ENCODE measurements at regions not wholly inside any gene's neighbourhood (a gene's known extent, or its start where the extent isn't known, plus 50 kb on each side); places are given as distances from the start of the nearest gene placed in this dataset.
A peak's percentile ranks its signal among the peaks of the same experiment; 100 is the strongest.

DNA sequence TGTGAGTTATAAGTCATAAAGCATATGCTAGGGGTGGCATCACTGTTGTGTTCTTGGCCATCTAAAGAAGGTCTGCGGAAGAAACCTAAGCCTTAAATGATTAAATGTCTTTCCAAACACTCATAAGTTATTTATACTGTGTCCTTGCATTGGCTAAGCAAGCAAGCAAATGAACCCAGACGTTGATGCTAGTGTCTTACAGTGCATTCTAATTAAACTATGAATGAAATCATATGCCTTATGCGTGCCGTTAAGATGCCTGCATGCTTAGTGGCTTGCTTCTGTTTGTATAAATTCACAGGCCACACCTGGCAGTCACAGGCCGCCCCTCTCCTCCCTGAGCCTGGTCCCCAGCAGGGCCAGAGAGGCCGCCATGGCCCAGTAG is 49.9 kb downstream of the RIN2 start:
- no peak for DNase-seq

DNA sequence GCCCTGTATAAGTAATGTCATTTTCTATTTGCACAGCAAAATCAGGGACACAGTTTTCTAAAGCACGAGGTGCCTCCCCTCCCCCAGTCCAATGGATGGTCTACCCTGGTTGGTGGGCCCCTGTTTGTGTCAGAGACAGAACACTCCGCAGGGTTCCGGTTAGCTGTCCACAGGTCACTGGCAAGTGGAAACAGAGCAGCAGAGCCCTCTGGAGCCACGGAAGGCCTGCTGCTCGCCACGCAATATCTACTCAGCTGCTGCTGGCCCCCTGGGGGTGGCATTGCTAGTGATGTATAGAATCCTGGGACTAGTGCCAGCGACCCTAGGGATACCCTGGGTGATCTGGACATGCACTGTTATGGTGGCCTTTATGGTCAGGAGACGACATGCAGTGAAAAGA is 50.4 kb downstream of the RIN2 start:
- DNase-seq = no peak

DNA sequence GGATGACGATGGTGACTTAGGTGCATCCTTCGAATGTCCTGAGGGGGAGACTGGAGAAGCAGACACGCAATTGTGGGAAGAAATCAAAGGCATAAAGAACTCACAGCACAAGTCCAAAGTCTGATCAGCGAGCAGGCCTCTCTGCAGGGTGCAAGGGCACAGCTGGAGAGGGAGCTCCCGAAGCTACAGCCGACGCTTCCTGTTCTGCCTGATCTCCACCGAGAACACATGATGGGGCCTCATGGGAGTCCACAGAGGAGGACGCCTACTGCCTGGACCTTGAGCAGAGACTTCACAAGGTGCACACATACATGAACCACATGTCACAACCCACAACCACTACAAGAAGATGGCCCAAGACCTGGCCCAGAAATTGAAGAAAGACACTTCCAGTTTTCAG is 51.4 kb downstream of the RIN2 start:
- no peak for DNase-seq

DNA sequence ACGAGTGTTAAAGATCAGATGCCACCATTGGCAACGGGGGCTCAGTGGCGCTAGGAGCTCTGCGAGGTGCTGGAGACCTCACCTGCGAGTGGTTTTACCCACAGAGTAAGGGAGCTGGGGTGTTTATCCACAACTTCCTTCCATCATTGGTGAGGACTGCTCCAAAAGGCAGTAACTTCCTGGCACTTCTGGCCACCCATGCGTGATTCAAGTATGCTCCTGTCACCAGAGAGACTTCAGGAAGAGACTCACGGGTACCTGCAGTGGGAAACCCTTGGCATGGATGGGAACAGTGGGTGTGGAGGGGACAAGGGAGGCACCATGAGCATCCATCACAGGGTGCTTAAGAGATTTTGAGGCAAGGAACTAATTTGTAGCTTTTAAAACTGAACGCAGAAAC is 53.2 kb downstream of the RIN2 start:
- DNase-seq = no peak

DNA sequence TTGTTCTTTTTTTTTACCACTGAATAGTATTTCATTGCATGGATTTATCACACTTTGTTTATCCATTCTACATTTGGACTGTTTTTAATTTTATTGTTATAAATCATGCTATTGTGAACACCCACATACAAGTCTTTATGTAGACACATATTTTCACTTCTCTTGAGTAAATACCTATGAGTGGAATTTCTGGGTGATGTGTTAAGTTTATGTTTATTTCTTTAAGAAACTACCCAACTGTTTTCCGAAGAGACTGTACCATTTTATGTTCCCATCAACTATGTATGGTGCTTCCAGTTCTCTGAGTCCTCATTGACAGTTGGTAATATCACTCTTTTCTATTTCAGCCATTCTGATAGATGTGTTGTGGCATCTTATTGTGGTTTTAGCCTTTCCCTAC is 54.0 kb downstream of the RIN2 start:
- peak; percentile 23 for DNase-seq

DNA sequence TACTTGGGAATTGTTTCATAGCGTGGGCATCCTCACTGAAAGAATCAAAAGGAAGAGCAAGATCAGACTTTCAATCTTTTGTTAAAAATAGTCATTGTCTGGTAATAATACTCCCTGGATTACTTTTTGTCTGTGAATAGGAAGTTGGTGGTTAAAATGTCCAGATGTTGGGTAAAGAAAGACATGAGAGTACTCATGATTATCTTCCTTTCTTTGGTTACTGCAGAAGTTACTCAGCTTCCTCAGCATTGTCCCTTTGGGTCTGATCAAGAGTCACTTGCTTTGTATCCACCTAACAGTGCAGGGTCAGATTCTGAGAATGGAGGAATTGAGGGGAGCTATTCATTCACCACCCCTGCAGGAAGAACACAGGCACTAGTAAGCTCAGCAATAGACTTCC is 54.6 kb downstream of the RIN2 start:
- DNase-seq = no peak

DNA sequence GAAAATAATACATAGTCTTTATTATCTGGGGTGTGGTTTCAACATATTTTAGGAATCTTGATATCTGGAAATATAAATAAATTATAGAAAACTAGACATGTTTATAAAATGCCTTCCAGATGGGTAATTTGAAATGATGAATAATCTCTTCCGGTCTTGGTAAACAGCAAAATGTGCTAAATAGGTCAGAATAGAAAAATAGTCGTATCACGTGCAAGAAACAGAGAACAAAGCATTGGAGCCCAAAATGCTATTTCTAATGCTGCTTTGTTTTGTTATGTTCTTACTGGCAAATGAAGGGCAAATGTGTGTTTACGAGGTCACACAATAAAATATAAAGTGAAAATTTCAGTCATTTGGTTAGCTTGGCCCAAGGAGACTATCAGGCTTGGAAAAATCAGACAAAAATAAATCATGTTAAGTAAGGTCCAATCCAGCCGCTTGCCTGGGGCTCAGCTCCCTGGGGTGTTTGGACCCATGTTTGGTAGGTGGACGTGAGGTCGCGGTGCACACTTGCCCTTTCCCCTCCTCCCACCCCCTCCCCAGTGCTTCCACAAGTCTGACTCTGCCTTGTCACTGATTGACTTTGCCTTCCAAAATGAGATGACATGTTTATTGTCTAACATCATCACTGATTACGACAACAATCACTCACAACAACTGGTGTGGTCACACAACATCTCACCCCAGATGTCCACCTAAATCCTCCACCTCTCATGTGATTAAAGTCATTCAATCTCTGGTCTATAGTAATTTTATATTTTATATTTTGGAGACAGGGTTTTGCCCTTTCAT is 56.0 kb downstream of the RIN2 start:
- peak; percentile 42 for DNase-seq

DNA sequence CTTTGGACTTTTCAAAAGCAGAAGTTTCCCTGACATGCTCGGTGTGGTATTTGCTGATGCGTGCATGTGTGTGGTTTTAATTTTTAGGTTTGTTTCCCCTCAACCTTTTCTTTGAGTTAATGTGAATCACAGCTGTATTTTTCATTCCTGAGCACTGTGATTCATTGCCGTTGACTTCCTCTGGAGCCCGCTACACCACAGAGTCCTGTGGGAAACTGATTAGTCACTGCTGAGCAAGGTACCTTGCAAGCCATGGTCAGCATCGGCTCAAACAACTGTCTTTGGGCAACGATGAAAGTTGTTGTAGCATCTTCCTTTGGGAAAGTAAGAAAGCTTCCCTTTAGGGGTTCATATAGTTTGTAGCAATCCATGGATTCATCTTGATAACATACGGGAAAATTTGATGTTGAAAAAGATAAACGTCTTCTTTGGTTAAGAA is 57.5 kb downstream of the RIN2 start:
- peak; percentile 98 for DNase-seq

DNA sequence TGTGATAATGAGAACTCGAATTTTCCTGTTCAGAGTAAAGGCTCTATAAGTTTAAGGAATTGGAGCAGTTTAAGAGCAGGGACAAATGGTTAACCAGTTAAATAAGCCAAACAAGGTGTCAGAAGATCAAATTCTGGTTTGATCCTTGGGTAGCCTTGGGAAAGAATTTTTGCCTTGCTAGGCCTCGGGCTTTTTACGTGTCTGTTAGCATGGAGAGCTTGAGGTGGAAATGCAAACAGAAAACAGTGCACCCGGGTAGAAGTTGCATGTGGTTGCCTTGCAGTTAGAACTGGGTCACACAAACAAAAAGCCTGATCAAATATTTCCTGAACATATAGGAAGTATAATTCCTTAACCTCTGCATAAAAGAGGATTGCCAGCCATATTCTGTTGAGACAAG is 58.3 kb downstream of the RIN2 start:
- DNase-seq = no peak

DNA sequence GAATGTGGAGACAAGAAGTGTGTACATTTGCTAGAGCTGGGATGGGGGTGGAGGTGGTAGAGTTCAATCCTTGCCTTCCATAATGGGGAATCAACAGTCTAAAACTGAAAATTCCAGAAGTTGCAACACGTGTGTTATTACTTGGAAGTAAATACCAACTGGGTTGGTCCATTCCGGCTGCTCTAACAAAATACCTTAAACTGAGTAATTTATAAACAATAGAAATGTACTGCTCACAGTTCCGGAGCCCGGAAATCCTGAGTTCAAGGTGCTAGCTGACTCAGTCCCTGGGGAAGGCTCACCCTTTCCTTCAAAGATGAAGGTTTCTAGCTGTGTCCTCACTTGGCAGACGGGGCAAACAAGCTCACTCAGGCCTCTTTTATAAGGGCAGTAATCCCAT is 59.0 kb downstream of the RIN2 start:
- DNase-seq = peak; percentile 44

DNA sequence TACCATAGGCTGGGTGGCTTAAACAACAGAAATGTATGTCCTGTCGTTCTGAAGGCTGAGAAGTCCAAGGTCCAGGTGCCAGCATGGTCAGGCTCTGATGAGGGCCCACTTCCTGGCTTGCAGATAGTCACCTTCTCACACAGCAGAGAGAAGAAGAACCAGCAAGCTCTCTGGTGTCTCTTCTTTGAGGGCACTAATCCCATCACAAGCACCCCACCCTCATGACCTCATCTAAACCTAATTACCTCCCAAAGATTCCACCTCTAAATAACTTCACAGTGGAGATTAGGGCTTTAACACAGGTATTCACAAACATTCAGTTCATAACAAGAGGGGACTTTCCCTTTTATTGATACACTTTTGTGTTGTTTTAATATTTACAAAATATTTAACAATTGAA is 61.1 kb downstream of the RIN2 start:
- no peak for DNase-seq

DNA sequence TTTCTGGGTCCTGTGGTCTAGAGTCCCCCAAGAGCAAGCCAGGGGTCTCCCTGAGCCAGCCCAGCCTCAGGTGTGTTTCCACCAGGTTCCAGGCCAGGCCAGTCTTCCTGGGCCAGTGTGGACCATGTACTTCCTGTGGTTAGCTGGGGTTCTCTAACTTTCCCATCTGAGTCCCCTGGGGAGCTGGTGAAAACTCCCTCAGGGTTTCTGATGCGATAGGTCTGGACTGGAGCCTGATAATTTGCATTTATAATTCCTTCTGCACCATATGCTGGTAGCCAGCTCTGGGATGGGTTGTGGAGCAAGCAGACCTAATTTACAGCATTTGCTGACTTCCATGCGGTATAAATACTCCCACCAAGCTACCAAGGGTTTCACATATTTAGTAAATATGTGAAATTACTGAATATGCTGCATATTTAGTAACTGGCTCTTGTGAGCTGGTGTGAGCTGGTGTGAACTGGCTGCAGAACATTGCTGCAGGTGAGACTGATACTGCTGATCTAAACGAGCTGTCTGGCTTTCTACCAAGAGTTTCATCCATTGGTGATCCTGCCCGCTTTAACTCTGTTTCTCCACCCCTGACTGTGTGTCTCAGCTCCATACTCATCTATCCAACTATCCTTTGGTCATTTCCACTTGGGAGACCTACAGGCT is 62.6 kb downstream of the RIN2 start:
- DNase-seq = no peak

DNA sequence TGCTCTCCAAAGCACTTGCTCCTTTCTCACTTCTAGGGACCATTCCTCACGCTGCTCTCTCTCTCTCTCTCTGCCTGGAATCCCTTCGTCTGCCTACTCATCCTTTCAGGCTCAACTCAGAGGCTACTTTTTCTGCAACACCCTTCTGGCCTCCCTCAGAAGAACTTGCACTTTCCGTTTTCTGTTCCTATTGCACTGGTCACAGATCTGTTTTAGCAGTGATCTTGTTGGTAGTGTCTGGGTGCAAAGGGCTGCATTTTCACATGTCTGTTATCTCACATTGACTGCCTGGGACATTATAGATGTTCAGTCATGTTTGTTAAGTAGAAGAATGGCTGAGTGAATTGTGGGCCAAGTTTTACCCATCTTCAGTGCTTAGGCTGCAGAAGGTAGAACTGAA is 63.5 kb downstream of the RIN2 start:
- no peak for DNase-seq

DNA sequence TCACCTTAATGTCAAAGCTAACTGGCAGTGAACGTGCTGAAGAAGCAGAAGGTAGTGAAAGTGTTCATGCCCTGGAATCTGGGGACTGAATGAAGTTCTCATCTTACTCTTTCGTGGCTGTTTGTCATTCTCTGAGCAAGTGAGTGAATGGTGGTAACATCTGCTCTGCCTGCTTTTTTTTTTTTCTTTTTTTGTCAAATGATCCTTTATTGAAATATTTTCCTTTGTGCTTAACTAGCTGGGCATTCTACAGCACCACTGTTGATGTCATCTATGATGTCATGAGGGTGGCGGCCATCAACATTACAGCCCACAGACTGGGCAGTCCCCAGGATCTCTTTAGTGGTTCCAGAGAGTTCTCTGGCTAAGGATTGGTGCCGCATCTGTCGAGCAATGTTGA is 65.2 kb downstream of the RIN2 start:
- no peak for DNase-seq

DNA sequence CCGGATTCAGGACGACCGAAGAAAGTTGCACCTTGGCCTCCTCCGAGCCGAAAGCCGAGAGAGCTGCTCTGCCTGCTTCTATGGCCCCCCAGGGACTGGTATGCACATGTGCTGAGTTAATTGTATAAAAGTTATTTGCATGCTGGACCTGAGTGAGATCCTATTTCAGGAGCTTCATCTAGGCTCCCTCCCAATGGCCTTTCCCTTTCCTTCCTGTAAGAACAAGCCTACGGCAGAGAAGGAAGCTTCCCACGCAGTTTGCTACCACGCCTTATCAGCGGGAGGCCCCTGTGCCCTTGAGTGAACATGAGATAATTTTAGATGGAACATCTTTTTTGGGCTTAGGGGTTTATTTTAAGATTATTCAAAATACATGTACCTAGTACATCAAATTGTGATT is 65.9 kb downstream of the RIN2 start:
- no peak for DNase-seq

DNA sequence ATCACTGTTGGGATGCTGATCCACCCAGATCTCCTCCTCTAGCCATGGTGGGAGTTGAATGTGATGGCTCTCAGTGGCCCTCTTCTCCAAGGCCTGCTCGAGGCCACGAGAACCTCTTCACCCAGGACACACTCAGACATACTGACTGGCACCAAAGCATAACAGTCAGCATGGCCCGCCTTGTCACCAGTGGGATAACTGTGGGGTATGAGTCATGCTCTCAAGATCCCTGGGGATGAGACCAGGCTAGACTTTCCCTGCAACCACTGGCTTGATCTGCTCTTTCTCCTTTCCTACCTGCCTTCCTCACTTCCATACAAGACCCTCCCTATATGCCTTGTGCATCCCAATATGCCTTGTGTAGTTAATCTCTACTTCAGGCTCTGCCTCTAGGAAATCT is 66.8 kb downstream of the RIN2 start:
- peak; percentile 40 for DNase-seq

DNA sequence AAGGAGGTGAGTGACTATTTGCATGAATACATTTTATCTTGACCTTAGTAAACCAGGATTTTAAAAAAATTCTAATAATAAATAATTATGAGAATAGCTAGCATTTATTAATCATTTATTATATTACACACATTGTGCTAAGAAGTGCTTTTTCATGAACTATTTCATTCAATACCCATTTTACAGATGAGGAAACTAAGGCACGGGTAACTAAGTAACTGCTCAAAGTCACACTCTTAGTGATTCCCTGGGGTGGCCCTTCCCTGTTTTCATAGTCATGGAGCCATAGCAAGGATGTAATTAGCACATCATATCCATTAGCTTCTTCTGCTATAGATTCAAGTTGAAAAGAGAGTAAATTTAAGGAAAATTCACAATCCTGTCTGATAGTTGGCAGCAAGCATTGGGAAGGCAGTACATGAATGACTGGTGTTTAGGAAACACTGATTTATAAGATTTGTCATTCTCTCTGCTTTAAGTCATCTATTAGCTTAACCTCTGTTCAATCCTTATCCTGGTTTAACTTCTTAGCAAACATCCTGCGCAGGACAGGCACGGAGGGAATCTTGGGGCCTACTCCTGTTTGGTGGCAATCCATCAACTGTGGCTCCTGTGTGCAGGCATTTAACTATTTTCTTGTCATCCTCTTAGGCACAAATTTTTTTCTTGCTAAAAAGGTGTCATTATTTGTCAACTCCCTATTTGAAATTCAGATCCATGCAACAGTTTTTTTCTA is 68.3 kb downstream of the RIN2 start:
- DNase-seq = no peak

DNA sequence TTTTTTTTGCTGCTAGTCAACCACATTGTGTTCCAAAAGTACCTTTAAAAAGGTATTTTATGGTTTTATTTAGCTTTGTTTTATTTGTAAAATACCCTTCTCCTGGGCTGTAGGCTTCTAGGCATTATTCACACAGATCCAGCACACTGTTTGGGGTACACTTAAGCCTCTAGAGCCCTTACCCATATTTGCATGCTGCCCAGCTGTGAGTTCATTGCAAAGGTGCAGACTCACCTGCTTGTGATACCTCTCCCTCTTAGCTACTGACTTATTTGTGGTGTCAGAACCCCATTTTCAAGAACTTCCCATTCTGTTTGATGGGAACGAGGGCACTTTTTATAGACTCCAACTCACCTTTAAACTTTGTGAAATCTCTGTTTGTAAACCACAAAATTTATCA is 69.8 kb downstream of the RIN2 start:
- no peak for DNase-seq

DNA sequence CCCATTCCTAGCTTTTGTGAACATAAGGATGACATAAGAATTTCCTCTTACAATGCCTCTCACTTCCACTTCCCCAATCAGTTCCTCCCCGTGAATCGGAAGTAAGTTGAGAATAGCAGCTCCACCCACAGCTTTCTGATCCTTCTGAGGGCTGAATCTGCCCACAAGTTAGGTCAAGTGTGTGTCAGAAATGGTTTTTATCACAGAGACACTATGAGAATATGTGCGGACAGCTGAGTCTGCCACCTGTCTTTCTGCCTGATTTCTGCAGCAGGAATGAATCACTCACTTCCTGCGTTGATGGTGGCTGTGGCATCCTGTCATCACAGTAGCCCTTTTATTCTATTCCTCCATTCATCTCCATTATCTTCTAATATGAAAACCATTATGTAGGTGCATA is 70.2 kb downstream of the RIN2 start:
- no peak for DNase-seq

DNA sequence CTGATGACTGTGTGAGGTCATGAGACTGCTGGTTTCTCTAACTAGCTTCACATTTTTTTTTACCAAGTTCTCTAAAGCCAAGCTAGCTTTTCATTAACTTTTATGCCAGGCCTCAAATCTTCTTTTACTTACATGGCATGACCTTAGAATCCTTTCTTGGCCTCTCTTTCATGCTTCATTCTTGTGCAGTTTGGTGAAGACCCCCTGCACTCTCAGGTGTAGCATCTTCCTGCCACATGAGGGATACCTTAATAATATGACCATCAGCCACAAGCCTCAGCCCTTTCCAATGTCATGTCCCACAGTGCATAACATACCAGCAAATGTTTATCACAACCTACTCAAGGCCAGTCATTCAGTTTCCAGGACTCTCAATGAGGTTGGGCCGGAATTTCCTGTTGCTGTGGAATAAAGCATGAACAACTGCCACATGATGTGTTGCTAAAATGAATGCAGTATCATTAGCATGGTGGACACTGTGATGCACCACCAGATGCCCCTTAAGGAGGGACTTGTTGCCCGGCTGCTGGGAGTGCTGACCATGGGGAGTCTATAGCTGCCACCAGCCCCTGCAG is 72.2 kb downstream of the RIN2 start:
- no peak for DNase-seq

DNA sequence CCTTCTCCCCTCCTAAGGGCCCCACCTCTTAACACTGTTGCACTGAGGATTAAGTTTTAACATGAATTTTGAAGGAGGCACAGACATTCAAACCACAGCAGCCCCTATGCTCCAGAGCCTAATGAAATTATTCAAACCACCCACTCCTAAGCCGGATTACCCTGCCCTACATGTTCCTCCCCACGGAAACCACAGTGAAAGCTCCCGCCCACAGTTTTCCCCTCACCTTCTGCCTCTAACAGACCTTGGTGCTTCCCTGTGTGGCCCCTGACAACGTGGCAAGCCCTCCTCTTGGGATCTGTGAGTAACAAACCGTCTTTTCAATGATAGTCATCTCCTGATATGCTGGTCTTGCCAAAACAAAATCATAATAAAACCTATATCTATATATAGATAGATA is 74.8 kb downstream of the RIN2 start:
- DNase-seq = no peak

DNA sequence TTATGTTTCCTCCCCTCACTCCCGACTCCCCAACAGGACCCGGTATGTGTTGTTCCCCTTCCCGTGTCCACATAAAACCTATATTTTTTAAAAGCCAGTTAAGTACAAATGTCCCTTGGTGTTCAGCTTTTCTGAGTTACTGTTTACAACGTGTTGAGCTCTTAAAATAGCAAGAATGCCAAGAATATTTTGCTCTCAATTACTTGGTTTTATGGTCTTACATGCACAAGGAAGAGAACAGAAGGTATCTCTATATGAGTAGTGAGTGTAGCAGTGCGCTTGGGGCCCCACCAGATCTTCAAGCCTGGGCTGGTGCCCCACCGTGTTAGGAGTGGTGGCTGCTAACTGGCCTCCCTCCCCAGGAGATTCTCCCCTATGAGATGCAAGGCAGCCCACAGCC is 75.3 kb downstream of the RIN2 start:
- DNase-seq = no peak

DNA sequence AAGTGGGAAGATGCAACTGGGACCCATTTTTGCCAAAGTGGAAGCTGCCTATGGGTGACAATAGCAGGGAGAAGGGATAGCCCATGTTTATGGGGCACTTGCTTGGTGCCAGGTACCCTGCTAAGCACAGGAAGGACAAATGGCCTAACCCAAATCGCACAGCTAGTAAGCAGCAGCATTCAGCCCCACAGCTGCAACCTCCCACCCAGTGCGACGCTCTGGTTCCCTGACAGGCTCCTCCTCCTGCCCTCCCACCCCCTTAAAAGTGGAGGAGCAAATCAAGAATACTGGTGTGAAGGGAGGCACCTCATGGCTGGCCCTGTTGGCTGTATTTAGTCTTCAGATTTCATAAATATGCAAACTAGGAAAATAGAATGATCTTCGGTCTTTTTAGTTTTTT is 76.2 kb downstream of the RIN2 start:
- DNase-seq = no peak

DNA sequence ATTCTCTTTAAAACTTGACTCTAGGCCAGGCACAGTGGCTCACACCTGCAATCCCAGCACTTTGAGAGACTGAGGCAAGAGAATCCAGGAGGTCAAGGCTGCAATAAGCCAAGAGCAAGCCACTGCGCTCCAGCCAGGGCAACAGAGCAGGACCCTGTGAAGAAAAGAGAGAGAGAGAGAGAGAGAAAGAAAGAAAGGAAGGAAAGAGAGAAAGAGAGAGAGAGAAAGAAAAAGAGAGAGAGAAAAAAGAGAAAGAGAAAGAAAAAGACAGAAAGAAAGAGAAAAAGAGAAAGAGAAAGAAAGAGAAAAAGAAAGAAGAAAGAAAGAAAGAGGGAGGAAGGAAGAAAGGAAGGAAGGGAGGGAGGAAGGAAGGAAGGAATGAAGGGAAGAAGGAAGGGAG is 76.7 kb downstream of the RIN2 start:
- no peak for DNase-seq
